ENCODE measurements at regions not wholly inside any gene's neighbourhood (a gene's known extent, or its start where the extent isn't known, plus 50 kb on each side); places are given as distances from the start of the nearest gene placed in this dataset.

DNA sequence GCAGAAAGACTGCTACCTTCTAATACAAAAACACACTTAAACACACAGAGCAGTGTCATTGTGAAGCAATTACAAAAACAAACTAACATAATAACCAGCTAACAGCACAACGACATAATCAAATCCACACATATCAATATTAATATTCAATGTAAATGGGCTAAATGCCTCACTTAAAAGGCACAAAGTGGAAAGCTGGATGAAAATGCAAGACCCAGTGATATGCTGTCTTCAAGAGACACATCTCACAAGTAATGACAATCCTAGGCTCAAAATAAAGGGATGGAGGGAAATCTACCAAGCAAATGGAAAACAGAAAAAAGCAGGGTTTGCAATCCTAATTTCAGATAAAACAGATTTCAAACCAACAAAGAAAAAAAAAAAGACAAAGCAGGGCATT lies 67.8 kb upstream of the HTR1E start:
- TF ChIP-seq L3MBTL2 (conservative IDR thresholded peaks at IDR 0.05) (no peak), FOXK2 (IDR thresholded peaks at IDR 0.05) (no peak), ARNT (IDR thresholded peaks at IDR 0.05) (no peak), ELF4 (IDR thresholded peaks at IDR 0.05) (no peak), SP1 (IDR thresholded peaks at IDR 0.05) (no peak), HDGF (IDR thresholded peaks at IDR 0.05; ENCODE audit: borderline replicate concordance) (no peak), ZNF384 (IDR thresholded peaks at IDR 0.05) (no peak)

Measured in HEK293T (cell line).